Heart left ventricle (tissue), 13 donors: ENCODE measurements at regions not wholly inside any gene's neighbourhood (a gene's known extent, or its start where the extent isn't known, plus 50 kb on each side); places are given as distances from the start of the nearest gene placed in this dataset.

Experiments used
- POLR2A ChIP-seq, 2 donors: fragments of 450-650 bp; IDR thresholded peaks; one replicate each; pipeline ENCODE4 v1.6.1; 2017; ENCODE audit warnings: antibody characterized with exemption in 2 of 2, mild to moderate bottlenecking in 2 of 2, moderate library complexity in 2 of 2
- TF ChIP-seq, protein P1 (sequence below), 12 donors: fragments of 200-600 bp; sonication (generic) in 4 of 12; IDR thresholded peaks; one replicate each; pipeline versions ENCODE4 v1.5.0 to v1.8.0; 2018 to 2022; ENCODE audit warnings: antibody characterized with exemption in 12 of 12, mild to moderate bottlenecking in 5 of 12
- donor health status: ischemic (EF 13 %, LVEDD 7.1; RV severe dilation, severe dysfunction).
- donor health status: DM: no; HTN: yes; CAD: no.
- donor health status: DM: no; HTN: no; CAD: no.
- donor health status: ischemic (EF 25% LVEDD 6.9; RV normal size, moderate dysfunction).
- donor health status: ischemic (EF 25% LVEDD 5.7; RV mildly dilated, moderate dysfunction).
- donor health status: ischemic (EF 35%, LVEDD 5.7; RV mildly dilated, moderate dysfunction).
- donor health status: nonischemic (EF 11% LVEDD 7.7; RV severe dilation, severe dysfunction).
- donor health status: DM: yes; HTN: yes; CAD: no.
- donor health status: PGD.
- donor health status: ischemic (EF 29% LVEDD 5.4; RV normal size, mild dysfunction).
- donor health status: nonischemic (EF 23%, LVEDD 6.1; RV moderate dilation, normal function).

- TF ChIP-seq, protein P1, sequence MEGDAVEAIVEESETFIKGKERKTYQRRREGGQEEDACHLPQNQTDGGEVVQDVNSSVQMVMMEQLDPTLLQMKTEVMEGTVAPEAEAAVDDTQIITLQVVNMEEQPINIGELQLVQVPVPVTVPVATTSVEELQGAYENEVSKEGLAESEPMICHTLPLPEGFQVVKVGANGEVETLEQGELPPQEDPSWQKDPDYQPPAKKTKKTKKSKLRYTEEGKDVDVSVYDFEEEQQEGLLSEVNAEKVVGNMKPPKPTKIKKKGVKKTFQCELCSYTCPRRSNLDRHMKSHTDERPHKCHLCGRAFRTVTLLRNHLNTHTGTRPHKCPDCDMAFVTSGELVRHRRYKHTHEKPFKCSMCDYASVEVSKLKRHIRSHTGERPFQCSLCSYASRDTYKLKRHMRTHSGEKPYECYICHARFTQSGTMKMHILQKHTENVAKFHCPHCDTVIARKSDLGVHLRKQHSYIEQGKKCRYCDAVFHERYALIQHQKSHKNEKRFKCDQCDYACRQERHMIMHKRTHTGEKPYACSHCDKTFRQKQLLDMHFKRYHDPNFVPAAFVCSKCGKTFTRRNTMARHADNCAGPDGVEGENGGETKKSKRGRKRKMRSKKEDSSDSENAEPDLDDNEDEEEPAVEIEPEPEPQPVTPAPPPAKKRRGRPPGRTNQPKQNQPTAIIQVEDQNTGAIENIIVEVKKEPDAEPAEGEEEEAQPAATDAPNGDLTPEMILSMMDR (IDR thresholded peaks at IDR 0.05), result no peak
- no peak for TF ChIP-seq POLR2A (IDR thresholded peaks at IDR 0.05)
Observed at GRCh38 chr10:78295242-78295641, 261.6 kb downstream of the RPS24 start.
